ENCODE measurements at regions not wholly inside any gene's neighbourhood (a gene's known extent, or its start where the extent isn't known, plus 50 kb on each side); places are given as distances from the start of the nearest gene placed in this dataset.
"Not testable (repeated sequence)": the region's sequence is repeated elsewhere in the genome, so short reads cannot be mapped to it uniquely, and the experiment has no call there.

DNA sequence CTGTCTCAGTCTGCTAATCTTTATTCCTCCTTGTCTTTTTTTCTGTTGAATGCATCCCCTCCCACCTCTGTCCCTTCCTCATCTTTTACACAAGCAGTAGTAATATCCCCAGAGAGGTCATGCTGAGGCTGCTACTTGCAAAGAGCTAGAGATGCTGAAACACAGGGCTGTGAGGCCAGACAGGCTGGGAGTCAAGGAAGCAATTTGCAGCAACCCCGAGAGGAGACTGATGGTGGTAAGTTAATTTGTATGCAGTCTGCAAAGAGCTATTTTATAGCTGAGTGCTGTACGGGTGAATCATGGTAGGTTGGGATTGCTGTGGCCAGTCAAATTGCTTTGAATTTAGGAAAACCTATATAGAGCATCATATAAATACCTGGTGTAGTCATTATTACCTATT is 90.2 kb upstream of the SLC24A2 start:
- no peaks in the 10 kb centered on the region for H3K9me3 ChIP-seq (ENCODE audit: control insufficient read depth in 2 of 2, low read length in 2 of 2)
- no peaks in the 10 kb centered on the region for H3K4me1 ChIP-seq (ENCODE audit: control insufficient read depth, insufficient read depth, low read length, poor library complexity, severe bottlenecking)
- Mint-ChIP-seq H3K27ac (no peak overlapping the region), H3K9me3 (peaks cover 0 to 5% (median 1%) of the 10 kb centered on the region in 7 donors), H3K27me3 (peaks cover 6% of the 10 kb centered on the region), H3K36me3 (no peaks in the 10 kb centered on the region), H3K4me1 (no peaks in the 10 kb centered on the region), H3K4me3 (no peak overlapping the region)
- H3K27ac ChIP-seq (ENCODE audit: insufficient read depth, low read length, poor library complexity, severe bottlenecking): no peak overlapping the region
- DNase-seq: no peak
- H3K36me3 ChIP-seq (ENCODE audit: control insufficient read depth, insufficient read depth, low read length): no peaks in the 10 kb centered on the region
- H3K27me3 ChIP-seq (ENCODE audit: control insufficient read depth, insufficient read depth, low read length): no peaks in the 10 kb centered on the region
- ATAC-seq (ENCODE audit: low read depth in 2 of 2): no peak
- H3K4me3 ChIP-seq (ENCODE audit: low read depth, low read length): no peak overlapping the region

- no peak overlapping the region for H3K27ac Mint-ChIP-seq
- no peaks in the 10 kb centered on the region for H3K4me1 Mint-ChIP-seq
- H3K4me3 ChIP-seq (ENCODE audit: low read depth, low read length): no peak overlapping the region
- no peaks in the 10 kb centered on the region for H3K36me3 ChIP-seq (ENCODE audit: control insufficient read depth, insufficient read depth, low read length)
- peaks cover 5% of the 10 kb centered on the region for H3K27me3 Mint-ChIP-seq
- no peaks in the 10 kb centered on the region for H3K27me3 ChIP-seq (ENCODE audit: control insufficient read depth, insufficient read depth, low read length)
- no peaks in the 10 kb centered on the region for H3K36me3 Mint-ChIP-seq
- ATAC-seq (ENCODE audit: low read depth in 2 of 2) (no peak), DNase-seq (no peak)
- no peak overlapping the region for H3K4me3 Mint-ChIP-seq
- H3K9me3 Mint-ChIP-seq: peaks cover 0 to 8% (median 5%) of the 10 kb centered on the region in 7 donors
- no peaks in the 10 kb centered on the region for H3K4me1 ChIP-seq (ENCODE audit: control insufficient read depth, insufficient read depth, low read length, poor library complexity, severe bottlenecking)
- peaks cover 0 to 5% of the 10 kb centered on the region in 2 experiments for H3K9me3 ChIP-seq (ENCODE audit: control insufficient read depth in 2 of 2, low read length in 2 of 2)
- H3K27ac ChIP-seq (ENCODE audit: insufficient read depth, low read length, poor library complexity, severe bottlenecking): no peak overlapping the region
These were observed 87.9 kb upstream of the SLC24A2 start for GRCh38 chr9:19876569-19877316.

DNA sequence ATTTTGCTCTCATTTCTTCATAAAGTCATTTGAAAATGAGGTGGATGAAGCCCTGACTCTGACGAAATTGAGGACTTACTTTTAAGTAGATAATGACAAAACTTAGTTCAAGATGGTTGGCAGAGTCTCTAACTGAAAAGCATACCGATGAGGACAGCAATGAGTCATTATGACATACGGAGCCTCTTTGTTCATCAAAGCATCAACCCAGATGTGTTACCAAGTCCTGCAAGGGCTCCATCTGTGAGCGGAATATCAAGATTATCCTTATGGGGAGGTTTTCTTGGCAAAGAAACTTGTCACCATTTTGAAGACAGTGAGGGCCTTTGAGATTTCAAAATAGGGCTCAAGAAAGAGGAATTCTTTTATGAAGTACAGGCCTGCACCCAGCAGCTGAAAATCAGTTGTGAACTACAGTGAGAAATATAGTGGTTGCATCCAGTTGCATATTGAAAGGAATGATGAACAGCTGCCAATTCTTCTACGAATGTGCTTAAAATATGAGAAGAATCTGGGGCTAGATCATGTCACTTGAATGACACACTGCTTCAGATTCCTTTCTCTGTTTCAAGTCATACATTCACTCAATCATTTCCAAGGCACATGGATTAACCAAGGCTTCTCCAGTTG is 86.6 kb upstream of the SLC24A2 start:
- peaks cover 4 to 7% of the 10 kb centered on the region in 2 experiments for H3K9me3 ChIP-seq (ENCODE audit: control insufficient read depth in 2 of 2, low read length in 2 of 2)
- H3K4me3 ChIP-seq (ENCODE audit: low read depth, low read length): no peak overlapping the region
- H3K4me1 ChIP-seq (ENCODE audit: control insufficient read depth, insufficient read depth, low read length, poor library complexity, severe bottlenecking): no peaks in the 10 kb centered on the region
- Mint-ChIP-seq H3K9me3 (peaks cover 0 to 17% (median 5%) of the 10 kb centered on the region in 7 donors), H3K4me3 (no peak overlapping the region), H3K36me3 (no peaks in the 10 kb centered on the region), H3K27me3 (peaks cover 5% of the 10 kb centered on the region), H3K27ac (no peak overlapping the region), H3K4me1 (no peaks in the 10 kb centered on the region)
- ATAC-seq (ENCODE audit: low read depth in 2 of 2) (no peak), DNase-seq (no peak)
- no peak overlapping the region for H3K27ac ChIP-seq (ENCODE audit: insufficient read depth, low read length, poor library complexity, severe bottlenecking)
- no peaks in the 10 kb centered on the region for H3K27me3 ChIP-seq (ENCODE audit: control insufficient read depth, insufficient read depth, low read length)
- H3K36me3 ChIP-seq (ENCODE audit: control insufficient read depth, insufficient read depth, low read length): no peaks in the 10 kb centered on the region

GRCh38 chr9:19873188-19873587 is 84.4 kb upstream of the SLC24A2 start:
- H3K27ac ChIP-seq (ENCODE audit: insufficient read depth, low read length, poor library complexity, severe bottlenecking); H3K9me3 ChIP-seq (ENCODE audit: control insufficient read depth in 2 of 2, low read length in 2 of 2); H3K36me3 ChIP-seq (ENCODE audit: control insufficient read depth, insufficient read depth, low read length); H3K36me3 Mint-ChIP-seq; ATAC-seq (ENCODE audit: low read depth in 2 of 2); H3K27me3 ChIP-seq (ENCODE audit: control insufficient read depth, insufficient read depth, low read length); H3K4me1 Mint-ChIP-seq; H3K4me1 ChIP-seq (ENCODE audit: control insufficient read depth, insufficient read depth, low read length, poor library complexity, severe bottlenecking); DNase-seq; H3K4me3 Mint-ChIP-seq; H3K4me3 ChIP-seq (ENCODE audit: low read depth, low read length); H3K27ac Mint-ChIP-seq: not testable (repeated sequence)
- peaks cover 0 to 18% (median 4%) of the 10 kb centered on the region in 7 donors for H3K9me3 Mint-ChIP-seq
- peaks cover 15% of the 10 kb centered on the region for H3K27me3 Mint-ChIP-seq

GRCh38 chr9:19870988-19871387 is 82.2 kb upstream of the SLC24A2 start:
- Histone ChIP-seq H3K4me3 (ENCODE audit: low read depth, low read length) (no peak overlapping the region), H3K27me3 (ENCODE audit: control insufficient read depth, insufficient read depth, low read length) (no peaks in the 10 kb centered on the region), H3K4me1 (ENCODE audit: control insufficient read depth, insufficient read depth, low read length, poor library complexity, severe bottlenecking) (no peaks in the 10 kb centered on the region), H3K27ac (ENCODE audit: insufficient read depth, low read length, poor library complexity, severe bottlenecking) (no peak overlapping the region), H3K36me3 (ENCODE audit: control insufficient read depth, insufficient read depth, low read length) (no peaks in the 10 kb centered on the region), H3K9me3 (ENCODE audit: control insufficient read depth in 2 of 2, low read length in 2 of 2) (peaks cover 4 to 7% of the 10 kb centered on the region in 2 experiments)
- DNase-seq (no peak), ATAC-seq (ENCODE audit: low read depth in 2 of 2) (no peak)
- no peak overlapping the region for H3K27ac Mint-ChIP-seq
- no peaks in the 10 kb centered on the region for H3K36me3 Mint-ChIP-seq
- no peaks in the 10 kb centered on the region for H3K4me1 Mint-ChIP-seq
- H3K9me3 Mint-ChIP-seq: peaks cover 1 to 18% (median 4%) of the 10 kb centered on the region in 7 donors
- H3K27me3 Mint-ChIP-seq: peaks cover 10% of the 10 kb centered on the region
- H3K4me3 Mint-ChIP-seq: no peak overlapping the region

GRCh38 chr9:19840953-19841352 is 52.1 kb upstream of the SLC24A2 start:
- H3K9me3 ChIP-seq (ENCODE audit: control insufficient read depth in 2 of 2, low read length in 2 of 2): no peaks in the 10 kb centered on the region
- H3K4me3 Mint-ChIP-seq: no peak overlapping the region
- H3K9me3 Mint-ChIP-seq: peaks cover 0 to 2% (median 0%) of the 10 kb centered on the region in 7 donors
- no peak overlapping the region for H3K4me3 ChIP-seq (ENCODE audit: low read depth, low read length)
- DNase-seq: no peak
- no peaks in the 10 kb centered on the region for H3K27me3 ChIP-seq (ENCODE audit: control insufficient read depth, insufficient read depth, low read length)
- no peaks in the 10 kb centered on the region for H3K36me3 ChIP-seq (ENCODE audit: control insufficient read depth, insufficient read depth, low read length)
- H3K27me3 Mint-ChIP-seq: no peaks in the 10 kb centered on the region
- no peaks in the 10 kb centered on the region for H3K36me3 Mint-ChIP-seq
- H3K4me1 ChIP-seq (ENCODE audit: control insufficient read depth, insufficient read depth, low read length, poor library complexity, severe bottlenecking): no peaks in the 10 kb centered on the region
- H3K27ac ChIP-seq (ENCODE audit: insufficient read depth, low read length, poor library complexity, severe bottlenecking): no peak overlapping the region
- no peak for ATAC-seq (ENCODE audit: low read depth in 2 of 2)
- H3K4me1 Mint-ChIP-seq: no peaks in the 10 kb centered on the region
- H3K27ac Mint-ChIP-seq: no peak overlapping the region
